MCF 10A (cell line): ENCODE measurements at regions not wholly inside any gene's neighbourhood (a gene's known extent, or its start where the extent isn't known, plus 50 kb on each side); places are given as distances from the start of the nearest gene placed in this dataset.

ENCODE experiments used
- BruUV-seq: library from RNA; stranded (reverse); fragments of 400-500 nt; replicated peaks from 2 replicates; lab custom pipeline; 2021; lab: Mats Ljungman, UMichigan
- CTCF ChIA-PET: fragments of 300-600 bp; sonication (Branson Sonifier 250); formaldehyde crosslinking; extraction: SDS; loops from one replicate; lab custom pipeline; 2021; ENCODE audit warnings: antibody characterized with exemption, inconsistent platforms; lab: Yijun Ruan, JAX
- POLR2A ChIA-PET: fragments of 300-600, 350-650 bp; sonication (Branson Sonifier 250); formaldehyde crosslinking; extraction: SDS; loops from one replicate; lab custom pipeline; 2020; ENCODE audit warnings: antibody characterized with exemption, inconsistent platforms; lab: Yijun Ruan, JAX
- DNase-seq: peaks from one replicate; pipeline ENCODE4 v3.0.0-alpha.2; 2018; ENCODE audit not compliant: unreplicated experiment
- H3K27ac Mint-ChIP-seq: one replicate; pipeline ENCODE4 v1.8.0; 2022; ENCODE audit warnings: mild to moderate bottlenecking, low read depth, mixed read lengths; ENCODE audit not compliant: unreplicated experiment
- H3K27me3 Mint-ChIP-seq: one replicate; pipeline ENCODE4 v1.8.0; 2022; ENCODE audit warnings: mixed read lengths; ENCODE audit not compliant: insufficient read depth, unreplicated experiment
- H3K36me3 Mint-ChIP-seq: one replicate; pipeline ENCODE4 v1.8.0; 2022; ENCODE audit warnings: mild to moderate bottlenecking, moderate library complexity, mixed read lengths; ENCODE audit not compliant: insufficient read depth, unreplicated experiment
- H3K4me1 Mint-ChIP-seq: one replicate; pipeline ENCODE4 v1.8.0; 2022; ENCODE audit warnings: mixed read lengths; ENCODE audit not compliant: insufficient read depth, unreplicated experiment
- H3K4me3 Mint-ChIP-seq: one replicate; pipeline ENCODE4 v1.8.0; 2022; ENCODE audit warnings: mild to moderate bottlenecking, moderate library complexity, mixed read lengths; ENCODE audit not compliant: unreplicated experiment
- H3K9me3 Mint-ChIP-seq: one replicate; pipeline ENCODE4 v1.8.0; 2022; ENCODE audit warnings: mixed read lengths; ENCODE audit not compliant: unreplicated experiment
- intact Hi-C: fragments of 100-400 bp; cut with micrococcal nuclease; formaldehyde crosslinking; loops from 2 replicates; pipeline ENCODE4 v1.14.1; 2022
- TF ChIP-seq, protein P1 (sequence below): fragments of 200-600 bp; IDR thresholded peaks from one replicate; pipeline ENCODE4 v1.8.0; 2022; ENCODE audit warnings: antibody characterized with exemption, mild to moderate bottlenecking; ENCODE audit not compliant: unreplicated experiment

DNA sequence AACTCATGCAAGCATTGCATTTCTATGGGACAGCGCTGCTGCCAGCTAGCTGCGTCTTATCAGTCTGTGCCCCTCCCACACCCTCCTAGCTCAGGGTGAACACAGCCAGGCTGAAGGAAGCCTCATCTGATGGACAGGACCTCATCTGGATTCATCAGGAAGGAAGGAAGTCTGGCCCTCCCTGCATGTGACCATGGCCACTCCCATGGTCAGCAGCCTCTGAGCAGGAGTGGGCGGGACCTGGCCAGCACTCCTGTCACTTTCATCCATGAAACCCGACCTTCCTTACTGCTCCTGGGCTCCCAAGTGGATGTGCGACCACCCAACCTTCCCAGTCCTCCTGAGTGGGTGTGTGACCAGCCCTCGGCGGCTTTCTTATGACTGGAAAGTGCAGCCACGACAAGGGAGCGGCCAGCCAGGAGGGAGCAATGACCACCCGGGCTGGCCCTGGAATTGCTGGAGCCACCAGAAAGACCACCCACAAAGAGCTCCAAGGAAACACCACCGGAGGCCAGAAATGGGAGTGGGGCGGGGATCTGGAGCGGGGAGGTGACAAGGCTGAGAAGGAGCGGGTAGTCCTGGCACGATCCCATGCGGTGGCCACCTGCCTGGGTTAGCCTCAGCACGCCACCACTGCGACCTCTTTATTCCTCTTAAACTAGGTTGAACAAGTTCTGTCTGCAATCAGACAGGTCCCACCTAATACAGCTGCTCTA is 241.2 kb downstream of the TTLL2 start:
- peaks cover 26% of the 10 kb centered on the region for H3K27me3 Mint-ChIP-seq
- no TSS peak for BruUV-seq
- peaks cover 4% of the 10 kb centered on the region for H3K36me3 Mint-ChIP-seq
- CTCF ChIA-PET: no interaction called here
- DNase-seq: no peak
- no peaks in the 10 kb centered on the region for H3K4me1 Mint-ChIP-seq
- POLR2A ChIA-PET: no interaction called here
- intact Hi-C loops: no loop called here
- H3K9me3 Mint-ChIP-seq: peaks cover 7% of the 10 kb centered on the region
- no peak overlapping the region for H3K4me3 Mint-ChIP-seq
- H3K27ac Mint-ChIP-seq: no peak overlapping the region
- TF ChIP-seq, protein P1, sequence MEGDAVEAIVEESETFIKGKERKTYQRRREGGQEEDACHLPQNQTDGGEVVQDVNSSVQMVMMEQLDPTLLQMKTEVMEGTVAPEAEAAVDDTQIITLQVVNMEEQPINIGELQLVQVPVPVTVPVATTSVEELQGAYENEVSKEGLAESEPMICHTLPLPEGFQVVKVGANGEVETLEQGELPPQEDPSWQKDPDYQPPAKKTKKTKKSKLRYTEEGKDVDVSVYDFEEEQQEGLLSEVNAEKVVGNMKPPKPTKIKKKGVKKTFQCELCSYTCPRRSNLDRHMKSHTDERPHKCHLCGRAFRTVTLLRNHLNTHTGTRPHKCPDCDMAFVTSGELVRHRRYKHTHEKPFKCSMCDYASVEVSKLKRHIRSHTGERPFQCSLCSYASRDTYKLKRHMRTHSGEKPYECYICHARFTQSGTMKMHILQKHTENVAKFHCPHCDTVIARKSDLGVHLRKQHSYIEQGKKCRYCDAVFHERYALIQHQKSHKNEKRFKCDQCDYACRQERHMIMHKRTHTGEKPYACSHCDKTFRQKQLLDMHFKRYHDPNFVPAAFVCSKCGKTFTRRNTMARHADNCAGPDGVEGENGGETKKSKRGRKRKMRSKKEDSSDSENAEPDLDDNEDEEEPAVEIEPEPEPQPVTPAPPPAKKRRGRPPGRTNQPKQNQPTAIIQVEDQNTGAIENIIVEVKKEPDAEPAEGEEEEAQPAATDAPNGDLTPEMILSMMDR: no peak

DNA sequence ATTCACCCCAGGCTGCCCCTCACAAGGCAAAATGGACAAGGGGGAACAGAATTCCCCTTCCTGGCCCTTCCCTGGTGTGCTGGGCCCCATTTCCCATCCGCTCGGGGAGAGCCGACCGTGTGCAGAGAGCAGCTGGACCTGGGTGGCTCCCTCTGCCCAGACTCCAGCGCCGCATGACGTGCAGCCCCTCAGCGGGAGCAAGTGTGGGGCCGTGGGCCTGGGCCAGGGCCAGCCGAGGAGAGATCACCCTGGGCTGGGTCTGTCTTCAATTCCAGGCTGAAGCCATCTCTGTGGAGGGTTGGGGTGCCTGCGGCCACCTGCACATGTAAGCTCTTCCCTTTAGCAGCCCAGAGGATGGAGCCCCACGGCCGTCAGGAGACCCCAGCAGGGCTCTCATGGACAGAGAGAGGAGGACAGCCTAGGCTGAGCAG is 241.8 kb downstream of the TTLL2 start:
- Mint-ChIP-seq H3K36me3 (peaks cover 4% of the 10 kb centered on the region), H3K27ac (no peak overlapping the region), H3K4me3 (no peak overlapping the region), H3K4me1 (no peaks in the 10 kb centered on the region), H3K27me3 (peaks cover 26% of the 10 kb centered on the region), H3K9me3 (peaks cover 7% of the 10 kb centered on the region)
- intact Hi-C loops: no loop called here
- BruUV-seq: no TSS peak
- CTCF ChIA-PET: no interaction called here
- no peak for DNase-seq
- TF ChIP-seq, protein P1: no peak
- POLR2A ChIA-PET: no interaction called here

DNA sequence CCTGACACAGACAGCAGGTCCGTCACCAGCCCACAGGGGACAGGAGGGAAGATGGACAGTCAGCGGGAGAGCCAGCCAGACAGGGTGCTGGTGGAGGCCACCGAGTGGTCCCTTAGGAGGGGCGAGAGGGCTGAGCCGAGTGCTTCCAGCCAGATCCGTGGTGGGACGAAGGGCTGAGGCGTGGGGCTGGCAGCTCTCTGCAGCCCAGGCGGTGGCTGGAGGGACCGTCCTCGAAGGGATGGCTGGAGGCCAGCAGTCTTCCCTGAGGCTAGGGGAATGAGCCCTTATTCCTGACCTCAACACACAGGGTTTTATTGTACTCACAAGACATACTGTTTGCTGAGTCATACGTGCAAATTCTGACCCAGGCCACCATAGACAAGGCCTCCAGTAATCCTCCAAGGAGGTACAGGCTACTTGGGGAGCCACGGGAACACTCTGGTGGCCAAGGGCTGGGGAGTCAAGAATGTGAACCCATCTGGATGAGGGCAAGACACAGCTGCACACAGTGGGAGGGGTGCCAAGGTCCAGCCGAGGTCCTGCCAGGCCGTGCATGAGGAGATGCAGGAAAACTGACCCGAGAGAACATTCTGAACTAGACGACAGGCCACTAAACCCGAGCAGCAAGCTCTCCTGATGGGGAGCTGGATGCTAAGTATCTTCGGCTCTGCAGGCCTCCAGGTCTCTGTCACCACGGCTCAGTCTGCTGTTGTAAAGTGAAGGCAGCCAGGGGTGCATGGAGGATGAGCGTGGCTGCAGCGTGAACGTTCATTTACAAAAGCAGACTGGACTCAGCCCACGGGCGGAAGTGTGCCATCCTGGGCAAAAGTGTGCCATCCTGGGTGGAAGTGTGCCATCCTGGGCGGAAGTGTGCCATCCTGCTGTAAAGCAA is 242.5 kb downstream of the TTLL2 start:
- BruUV-seq: no TSS peak
- CTCF ChIA-PET: interaction anchor here (0.6 kb wide), 1 partner anchor 151 kb away, joined by 3 read pairs; no protein-coding TSS in a partner anchor
- intact Hi-C loops: no loop called here
- POLR2A ChIA-PET: no interaction called here
- peaks cover 26% of the 10 kb centered on the region for H3K27me3 Mint-ChIP-seq
- H3K4me3 Mint-ChIP-seq: no peak overlapping the region
- no peak for DNase-seq
- H3K36me3 Mint-ChIP-seq: peaks cover 4% of the 10 kb centered on the region
- H3K27ac Mint-ChIP-seq: no peak overlapping the region
- peaks cover 7% of the 10 kb centered on the region for H3K9me3 Mint-ChIP-seq
- no peaks in the 10 kb centered on the region for H3K4me1 Mint-ChIP-seq
- TF ChIP-seq, protein P1: no peak

DNA sequence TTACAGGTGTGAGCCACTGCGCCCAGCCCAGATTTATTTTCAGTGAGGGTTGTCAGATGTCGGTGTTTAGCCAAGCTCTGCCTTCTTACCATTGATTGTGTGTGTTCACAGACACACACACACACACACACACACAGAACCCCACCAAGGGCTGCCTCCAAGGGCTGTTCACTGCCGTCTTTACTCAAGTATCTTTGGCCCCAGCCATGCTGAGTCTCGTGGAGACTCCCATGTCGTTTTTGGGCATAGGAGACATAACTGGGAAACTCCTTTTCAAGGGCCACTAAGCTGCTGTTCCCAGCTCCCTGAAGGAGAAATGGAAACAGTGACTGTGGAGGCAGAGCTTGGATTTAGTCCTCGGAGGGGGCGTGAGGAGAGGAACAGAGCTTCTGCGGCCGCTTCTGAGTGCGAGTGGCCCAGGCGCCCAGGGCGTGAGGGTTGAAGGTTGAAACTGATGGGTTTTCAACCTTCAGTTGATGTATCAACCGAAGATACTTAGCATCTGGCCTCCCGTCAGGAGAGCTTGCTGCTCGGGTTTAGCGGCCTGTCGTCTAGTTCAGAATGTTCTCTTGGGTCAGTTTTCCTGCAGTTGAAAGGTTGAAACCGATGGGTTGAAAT is 243.6 kb downstream of the TTLL2 start:
- peaks cover 10% of the 10 kb centered on the region for H3K36me3 Mint-ChIP-seq
- H3K27ac Mint-ChIP-seq: no peak overlapping the region
- ChIA-PET CTCF (no interaction called here), POLR2A (no interaction called here)
- H3K27me3 Mint-ChIP-seq: peaks cover 22% of the 10 kb centered on the region
- H3K4me3 Mint-ChIP-seq: no peak overlapping the region
- no TSS peak for BruUV-seq
- DNase-seq: no peak
- peaks cover 6% of the 10 kb centered on the region for H3K9me3 Mint-ChIP-seq
- intact Hi-C loops: no loop called here
- TF ChIP-seq, protein P1: no peak
- H3K4me1 Mint-ChIP-seq: no peaks in the 10 kb centered on the region
